Pancreas (tissue), 10 donors: ENCODE measurements at regions not wholly inside any gene's neighbourhood (a gene's known extent, or its start where the extent isn't known, plus 50 kb on each side); places are given as distances from the start of the nearest gene placed in this dataset.

Experiments used
- ATAC-seq, 4 donors: fragments of 200-7000 bp; cut with Tn5 transposase; one replicate each; pipeline versions ENCODE4 v1.8.0 to v1.9.1; 2020; ENCODE audit warnings: mild to moderate bottlenecking in 4 of 4, moderate library complexity in 4 of 4
- DNase-seq, 6 donors: peaks; one replicate each; pipeline ENCODE4 v3.0.0-alpha.2; 2020
- FAIRE-seq: peaks from 2 replicates; lab custom pipeline; 2012; peaks lifted over from hg19 to GRCh38; lab: Jason Lieb, UNC
- H3K27ac ChIP-seq, 4 donors: fragments of 200-600 bp; sonication (generic); 1 replicate in 3 of 4; 2 replicates in 1 of 4; pipeline versions ENCODE4 v1.5.0 to v1.8.0; 2020
- H3K27me3 ChIP-seq, 4 donors: fragments of 200-600 bp; one replicate each; pipeline ENCODE4 v1.8.0; 2021
- H3K36me3 ChIP-seq, 3 donors: fragments of 200-600 bp; sonication (generic) in 1 of 3; one replicate each; pipeline versions ENCODE4 v1.5.0 to v1.8.0; 2020 to 2021
- H3K4me1 ChIP-seq, 3 donors: fragments of 200-600 bp; one replicate each; pipeline ENCODE4 v1.8.0; 2021
- H3K4me3 ChIP-seq, 4 donors: fragments of 200-600 bp; sonication (generic) in 2 of 4; one replicate each; pipeline versions ENCODE4 v1.5.0 to v1.8.0; 2020 to 2021
- H3K9me3 ChIP-seq, 4 donors: fragments of 200-600 bp; one replicate each; pipeline ENCODE4 v1.8.0; 2021
- whole genome bisulfite sequencing, 2 donors: extraction: QIAGEN DNeasy Blood & Tissue Kit; methylation state at CpG; one replicate each; pipeline ENCODE4 v1.1.7; 2013; 5-methylcytosine and 5-hydroxymethylcytosine counted together
- intact Hi-C, 3 donors: fragments of 100-400 bp; cut with DNase I; formaldehyde crosslinking; loops; one replicate each; pipeline versions ENCODE4 v1.11.1 to v1.14.2; 2022
- TF ChIP-seq, protein P1 (sequence below), 4 donors: fragments of 200-600 bp; sonication (generic) in 3 of 4; IDR thresholded peaks; one replicate each; pipeline versions ENCODE4 v1.5.0 to v1.8.0; 2021; ENCODE audit warnings: antibody characterized with exemption in 4 of 4
- donor health status: healthy with polysubstance abuse.
- donor health status: DM: no; HTN: no; CAD: no; lungs with moderate emphysema.
- donor health status: DM: no; HTN: no; CAD: no.
- donor health status: control.
- donor health status: control.
- donor health status: Bipolar disorder and iron deficiency.
- donor health status: DM: yes; HTN: yes; CAD: no.
- donor health status: DM: no; HTN: no; CAD: no.
- donor health status: DM: no; HTN: no; CAD: no.
- donor health status: DM: yes; HTN: yes; CAD: no.

DNA sequence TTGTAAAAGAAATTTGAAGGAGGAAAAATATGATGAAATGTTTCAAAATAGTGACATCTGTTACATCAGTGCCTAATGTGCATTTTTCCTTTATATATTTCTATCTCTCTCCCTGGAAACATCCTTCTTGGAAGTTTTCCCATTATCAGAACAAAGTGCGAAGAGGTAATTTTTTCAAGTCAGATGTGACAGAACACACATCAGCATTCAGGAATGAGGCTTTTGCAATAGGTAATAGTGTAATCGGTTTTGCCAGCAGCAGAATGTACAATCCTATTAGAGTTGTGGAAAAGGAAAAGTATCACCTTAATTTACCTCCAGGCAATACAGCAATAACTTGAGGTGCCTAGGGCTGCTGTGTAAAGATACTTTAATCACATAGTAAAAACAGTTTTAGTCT lies 275.8 kb downstream of the FAT3 start:
- intact Hi-C loops: no loop called here
- DNase-seq (no peak), FAIRE-seq (no peak), ATAC-seq (no peak)
- TF ChIP-seq, protein P1, sequence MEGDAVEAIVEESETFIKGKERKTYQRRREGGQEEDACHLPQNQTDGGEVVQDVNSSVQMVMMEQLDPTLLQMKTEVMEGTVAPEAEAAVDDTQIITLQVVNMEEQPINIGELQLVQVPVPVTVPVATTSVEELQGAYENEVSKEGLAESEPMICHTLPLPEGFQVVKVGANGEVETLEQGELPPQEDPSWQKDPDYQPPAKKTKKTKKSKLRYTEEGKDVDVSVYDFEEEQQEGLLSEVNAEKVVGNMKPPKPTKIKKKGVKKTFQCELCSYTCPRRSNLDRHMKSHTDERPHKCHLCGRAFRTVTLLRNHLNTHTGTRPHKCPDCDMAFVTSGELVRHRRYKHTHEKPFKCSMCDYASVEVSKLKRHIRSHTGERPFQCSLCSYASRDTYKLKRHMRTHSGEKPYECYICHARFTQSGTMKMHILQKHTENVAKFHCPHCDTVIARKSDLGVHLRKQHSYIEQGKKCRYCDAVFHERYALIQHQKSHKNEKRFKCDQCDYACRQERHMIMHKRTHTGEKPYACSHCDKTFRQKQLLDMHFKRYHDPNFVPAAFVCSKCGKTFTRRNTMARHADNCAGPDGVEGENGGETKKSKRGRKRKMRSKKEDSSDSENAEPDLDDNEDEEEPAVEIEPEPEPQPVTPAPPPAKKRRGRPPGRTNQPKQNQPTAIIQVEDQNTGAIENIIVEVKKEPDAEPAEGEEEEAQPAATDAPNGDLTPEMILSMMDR (IDR thresholded peaks at IDR 0.05): no peak
- H3K27ac ChIP-seq: no peak overlapping the region
- 64 to 70% methylated on average over 2 of the region's 2 CpGs for WGBS, 2 donors
- no peaks in the 10 kb centered on the region for H3K27me3 ChIP-seq
- H3K36me3 ChIP-seq: no peaks in the 10 kb centered on the region
- H3K4me3 ChIP-seq: no peak overlapping the region
- peaks cover 10 to 14% (median 12%) of the 10 kb centered on the region in 3 donors for H3K4me1 ChIP-seq
- H3K9me3 ChIP-seq: no peaks in the 10 kb centered on the region

DNA sequence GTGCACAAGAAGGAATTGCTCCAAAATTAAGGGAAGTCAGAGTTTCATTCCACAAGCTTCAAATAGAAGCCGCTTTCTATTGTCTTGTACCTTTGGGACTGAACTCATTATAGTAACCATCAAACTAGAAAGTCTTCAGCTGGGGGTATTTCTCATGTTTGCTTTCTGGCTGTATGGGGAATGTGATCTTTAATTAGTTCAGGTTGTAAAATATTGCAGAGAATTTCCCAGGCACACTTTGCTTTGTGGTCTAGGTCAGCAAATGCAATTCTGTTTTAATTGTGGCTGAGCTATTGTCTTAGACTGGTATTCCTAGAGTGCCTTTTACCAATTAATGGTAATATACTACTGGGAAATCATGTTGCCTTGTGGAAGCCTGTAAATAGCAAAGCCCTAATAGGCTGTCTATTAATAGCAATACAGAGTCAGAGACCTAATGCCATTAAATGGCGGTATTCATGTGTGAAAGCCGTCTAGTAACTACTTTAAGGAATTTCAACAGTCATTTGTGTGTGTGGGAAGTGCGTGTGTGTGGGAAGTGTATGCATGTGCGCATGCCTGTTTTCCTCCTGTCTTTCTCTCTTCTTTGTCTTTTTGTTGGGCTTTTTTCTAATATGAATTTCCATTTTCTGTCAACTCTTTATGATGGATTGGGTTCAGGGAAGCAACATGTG lies 276.6 kb downstream of the FAT3 start:
- Histone ChIP-seq H3K27me3 (no peaks in the 10 kb centered on the region), H3K4me1 (peaks cover 10 to 16% (median 11%) of the 10 kb centered on the region in 3 donors), H3K36me3 (no peaks in the 10 kb centered on the region), H3K4me3 (no peak overlapping the region), H3K27ac (no peak overlapping the region), H3K9me3 (no peaks in the 10 kb centered on the region)
- ATAC-seq (no peak), FAIRE-seq (no peak), DNase-seq (no peak)
- WGBS, 2 donors: 83 to 85% methylated on average over 5 of the region's 5 CpGs
- TF ChIP-seq, protein P1 (IDR thresholded peaks at IDR 0.05): no peak
- intact Hi-C loops: no loop called here

DNA sequence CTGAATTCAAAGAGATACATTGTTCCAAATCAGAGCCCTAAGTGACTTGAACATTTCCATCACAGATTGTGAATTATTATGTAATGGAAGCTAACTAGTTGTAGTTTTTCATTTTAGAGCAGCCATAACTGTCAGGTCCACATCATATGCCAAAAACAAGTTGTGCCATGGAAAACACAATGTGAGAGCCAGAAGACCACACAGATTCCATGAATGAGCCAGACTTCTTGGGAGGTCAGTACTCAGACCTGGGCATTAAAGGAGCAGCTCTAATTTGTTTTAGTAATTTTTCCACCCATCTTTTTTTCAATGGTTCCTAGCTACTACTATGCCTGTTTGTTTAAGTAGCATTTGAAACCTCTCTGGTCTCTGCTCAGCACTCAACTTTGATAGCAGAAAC lies 279.4 kb downstream of the FAT3 start:
- no peaks in the 10 kb centered on the region for H3K36me3 ChIP-seq
- no peaks in the 10 kb centered on the region for H3K27me3 ChIP-seq
- H3K9me3 ChIP-seq: no peaks in the 10 kb centered on the region
- peak overlapping the region in 1 of 4 donors; percentile 31 for H3K27ac ChIP-seq
- TF ChIP-seq, protein P1 (IDR thresholded peaks at IDR 0.05): no peak
- FAIRE-seq: no peak
- H3K4me1 ChIP-seq: peaks cover 10 to 19% (median 11%) of the 10 kb centered on the region in 3 donors
- H3K4me3 ChIP-seq: no peak overlapping the region
- no peak for DNase-seq
- intact Hi-C loops: no loop called here
- peak in 3 of 4 donors; percentile 38 to 55 (median 38) for ATAC-seq

DNA sequence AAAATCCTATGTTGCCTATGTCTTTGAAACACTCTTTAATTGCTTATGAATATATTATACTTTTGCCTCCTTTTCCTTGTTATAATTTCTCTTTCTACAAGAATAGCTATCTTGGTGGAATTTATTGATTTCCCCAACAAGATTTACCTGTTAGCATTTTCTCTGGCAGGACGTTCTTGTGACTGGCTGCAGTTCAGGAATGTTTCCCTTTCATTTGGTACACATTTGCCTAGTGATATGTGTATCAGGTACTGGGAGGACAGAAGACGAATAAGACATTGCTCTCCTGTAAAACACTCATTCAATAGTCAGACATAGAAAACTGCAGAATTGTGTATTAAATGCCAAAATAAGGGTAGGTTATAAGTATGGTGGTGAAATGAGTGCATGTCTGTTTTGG lies 279.9 kb downstream of the FAT3 start:
- peaks cover 10 to 19% (median 11%) of the 10 kb centered on the region in 3 donors for H3K4me1 ChIP-seq
- no peaks in the 10 kb centered on the region for H3K27me3 ChIP-seq
- DNase-seq (peak in 3 of 6 donors; percentile 11 to 29 (median 16)), FAIRE-seq (no peak), ATAC-seq (peak; percentile 65 to 93 (median 80))
- peak overlapping the region in 1 of 4 donors; percentile 31 for H3K27ac ChIP-seq
- H3K9me3 ChIP-seq: no peaks in the 10 kb centered on the region
- WGBS, 2 donors: 9 to 14% methylated on average over 2 of the region's 2 CpGs
- intact Hi-C loops: no loop called here
- TF ChIP-seq, protein P1 (IDR thresholded peaks at IDR 0.05): no peak
- H3K4me3 ChIP-seq: no peak overlapping the region
- no peaks in the 10 kb centered on the region for H3K36me3 ChIP-seq

DNA sequence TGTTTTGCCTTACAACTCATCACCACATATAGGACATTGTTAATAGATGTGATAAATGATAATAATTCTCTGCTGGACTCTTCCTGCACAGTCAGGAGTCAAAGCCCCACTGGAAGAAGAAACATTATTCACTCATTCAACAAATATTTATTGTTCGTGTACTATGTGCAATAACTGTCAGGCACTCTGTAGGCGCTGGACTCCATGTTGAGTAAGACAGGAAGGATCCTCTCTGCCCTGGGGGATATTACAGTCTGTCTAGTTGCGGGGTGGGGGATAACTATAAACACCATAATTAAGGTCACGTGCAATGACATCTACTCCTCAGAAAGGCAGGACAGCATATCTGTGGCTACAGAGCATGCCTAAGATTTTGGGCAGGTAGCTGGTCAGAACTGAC lies 281.1 kb downstream of the FAT3 start:
- H3K4me3 ChIP-seq: no peak overlapping the region
- H3K27me3 ChIP-seq: no peaks in the 10 kb centered on the region
- TF ChIP-seq, protein P1 (IDR thresholded peaks at IDR 0.05): no peak
- 86 to 89% methylated on average over 4 of the region's 4 CpGs for WGBS, 2 donors
- peaks cover 10 to 15% (median 11%) of the 10 kb centered on the region in 3 donors for H3K4me1 ChIP-seq
- no peak for ATAC-seq
- FAIRE-seq: no peak
- intact Hi-C loops: no loop called here
- no peak overlapping the region for H3K27ac ChIP-seq
- no peak for DNase-seq
- H3K9me3 ChIP-seq: no peaks in the 10 kb centered on the region
- no peaks in the 10 kb centered on the region for H3K36me3 ChIP-seq
